NCI-H748 (cell line): ENCODE measurements at regions not wholly inside any gene's neighbourhood (a gene's known extent, or its start where the extent isn't known, plus 50 kb on each side); places are given as distances from the start of the nearest gene placed in this dataset.

Experiments
- DNase-seq: peaks from one replicate; lab custom pipeline; 2025; ENCODE audit not compliant: unreplicated experiment; lab: John Stamatoyannopoulos, UW

DNA sequence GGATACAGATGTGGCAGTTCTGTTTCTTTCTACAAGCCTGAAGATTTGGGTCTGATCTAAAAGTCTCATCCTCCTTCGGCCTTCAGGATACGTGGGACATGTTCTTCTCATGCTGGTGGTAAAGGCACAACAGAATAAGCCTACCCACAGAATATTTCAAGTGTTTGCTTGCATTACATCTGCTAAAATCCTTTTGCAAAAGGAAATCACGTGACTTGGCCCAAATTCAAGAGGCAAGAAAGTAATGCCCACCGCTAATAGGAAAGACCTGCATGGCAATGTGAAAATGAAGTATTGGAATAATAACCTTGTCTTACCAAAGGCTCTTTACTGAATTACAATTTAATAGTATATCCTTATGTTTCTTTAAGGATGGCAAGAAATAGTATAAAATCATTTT, 439.9 kb upstream of the TGFBR2 start:
- no peak for DNase-seq

DNA sequence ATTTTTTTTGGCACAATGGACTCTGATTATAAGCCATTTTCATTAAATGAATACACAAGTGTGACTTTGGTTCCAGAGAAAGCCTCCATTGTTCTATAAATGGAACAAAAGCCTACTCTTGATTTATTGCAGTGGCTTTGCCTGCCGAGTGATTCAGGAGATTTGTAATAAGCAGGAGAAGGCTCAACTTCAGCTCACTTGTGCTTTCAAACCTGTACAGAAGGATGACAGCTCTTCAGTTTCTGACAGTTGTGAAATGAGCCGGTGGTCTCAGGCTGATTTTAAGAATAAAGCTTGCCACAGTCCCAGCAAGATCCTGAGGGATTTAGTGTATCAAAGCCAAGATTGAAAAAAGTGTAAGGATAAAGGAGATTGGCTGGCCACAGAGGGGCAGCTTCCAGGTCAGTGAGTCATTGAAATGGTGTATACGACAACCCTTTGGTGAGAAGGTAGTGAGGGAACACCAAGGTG, 438.8 kb upstream of the TGFBR2 start:
- no peak for DNase-seq

DNA sequence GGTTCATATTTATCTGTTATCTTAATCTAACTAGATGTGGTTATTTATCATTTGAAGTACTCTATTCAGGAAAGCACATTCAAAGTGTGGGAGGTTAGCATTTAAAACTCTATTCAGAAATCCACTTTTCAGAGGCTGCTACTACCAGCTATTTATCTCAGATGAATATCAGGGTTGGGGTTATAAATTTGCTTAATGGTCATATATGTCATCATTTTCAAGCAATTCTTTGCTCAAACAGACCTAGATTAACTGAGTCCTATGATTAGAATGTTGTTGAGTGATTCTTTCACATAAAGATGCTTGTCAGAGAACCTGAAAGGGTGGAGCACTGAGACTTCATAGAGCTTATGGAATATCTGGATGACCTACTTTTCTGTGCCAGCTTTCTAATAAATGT, 436.9 kb upstream of the TGFBR2 start:
- no peak for DNase-seq

DNA sequence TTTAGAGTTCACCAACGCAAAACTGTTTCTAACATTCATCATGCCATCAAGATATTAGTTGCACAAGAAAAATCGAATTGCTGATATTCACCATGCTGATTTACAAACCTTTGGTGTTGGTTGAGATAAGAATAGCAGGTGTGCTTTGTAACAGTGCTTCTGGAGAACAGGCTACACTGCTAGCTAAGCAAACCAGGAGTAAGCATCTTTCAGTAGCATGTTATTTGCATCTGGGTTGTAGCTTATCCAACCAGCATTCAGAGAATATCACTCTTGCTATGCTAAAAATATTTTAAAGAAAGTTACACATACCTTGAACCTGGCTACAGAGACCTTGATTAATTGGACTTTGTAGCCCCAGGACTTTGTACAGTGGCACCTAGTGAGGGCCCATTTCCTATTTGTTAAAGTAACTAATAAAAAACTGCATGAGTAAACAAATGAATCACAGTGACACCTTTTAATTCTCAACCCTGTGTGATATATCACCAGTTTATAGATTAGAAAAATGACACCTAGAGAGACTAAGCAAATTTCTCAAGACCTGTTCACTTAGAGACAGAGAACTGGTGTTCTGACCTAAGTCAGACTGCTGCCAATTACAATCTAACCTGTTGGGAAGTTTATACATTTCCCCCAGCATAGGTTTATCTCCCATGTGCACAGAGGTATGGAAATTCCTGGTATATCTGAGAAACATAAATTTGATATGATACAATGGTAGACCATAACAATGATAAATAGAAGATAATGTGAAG, 435.5 kb upstream of the TGFBR2 start:
- DNase-seq: no peak

DNA sequence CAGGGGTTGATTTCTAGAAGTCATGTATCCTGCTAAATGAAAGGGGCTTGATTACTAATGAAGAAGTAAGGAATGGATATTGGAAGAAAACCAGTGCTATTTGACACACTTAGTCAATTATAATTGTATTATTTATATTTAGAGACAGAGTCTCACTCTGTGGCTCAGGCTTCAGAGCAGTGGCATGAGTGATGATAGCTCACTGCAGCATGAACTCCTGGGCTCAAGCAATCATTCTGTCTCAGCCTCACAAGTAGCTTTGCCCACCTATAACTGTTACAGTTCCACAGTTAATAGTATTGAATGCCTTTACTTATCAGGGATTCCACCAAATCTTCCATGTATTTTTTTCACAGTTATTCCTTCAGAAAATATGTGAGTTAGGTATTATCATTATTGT, 432.0 kb upstream of the TGFBR2 start:
- DNase-seq: no peak

DNA sequence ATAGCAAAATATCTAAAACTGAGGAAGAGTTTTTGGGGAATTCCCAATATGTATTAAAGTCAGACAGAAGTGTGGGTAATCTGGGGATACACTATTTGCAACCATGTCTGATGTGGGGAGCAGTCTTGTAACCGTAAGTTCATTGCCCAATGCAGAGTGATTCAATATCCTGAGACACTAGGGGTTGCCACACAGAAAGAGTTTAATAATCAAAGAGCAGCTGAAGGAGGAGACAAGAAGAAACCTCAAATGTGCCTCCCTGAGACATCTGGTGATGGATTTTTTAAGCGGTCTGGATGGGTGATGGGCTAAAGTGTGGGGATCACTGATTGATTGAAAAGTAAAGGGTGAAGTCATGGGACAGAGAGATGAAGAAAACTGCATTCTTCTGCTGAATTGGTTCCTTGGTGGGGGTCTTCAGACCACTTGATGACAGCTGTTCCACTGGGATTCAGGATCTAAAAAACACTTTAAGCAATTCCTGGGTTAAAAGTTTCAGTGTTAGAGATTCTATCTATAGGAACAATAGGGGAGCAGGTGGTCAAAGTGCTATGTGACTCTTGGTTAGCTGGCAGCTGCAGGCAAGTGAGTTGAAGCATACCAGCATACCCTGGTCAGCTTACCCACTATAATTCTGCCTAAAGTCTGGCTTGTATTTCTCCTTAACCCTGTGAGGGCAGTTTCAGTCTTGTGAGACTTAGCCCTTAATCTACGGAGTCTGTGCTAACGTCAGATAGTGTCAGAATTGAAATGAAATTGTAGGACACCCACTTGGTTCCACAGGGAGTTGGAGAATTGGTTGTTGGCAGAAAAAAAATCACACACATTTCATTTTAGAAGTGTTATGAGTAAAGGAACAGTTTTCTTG, 425.9 kb upstream of the TGFBR2 start:
- DNase-seq: no peak

DNA sequence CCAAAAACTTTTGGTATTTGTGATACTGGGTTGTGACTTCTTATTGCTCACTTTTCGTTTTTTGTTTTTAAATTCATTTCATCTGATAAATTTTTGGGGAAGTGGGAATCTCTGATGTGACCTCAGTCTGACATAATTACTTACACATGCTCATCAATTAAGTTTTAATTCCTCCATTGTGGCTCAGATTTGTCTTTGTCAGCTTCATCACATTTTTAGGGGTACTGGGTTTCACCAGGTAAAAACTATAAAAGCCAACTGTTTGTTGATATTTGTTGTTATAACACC, 425.3 kb upstream of the TGFBR2 start:
- DNase-seq: no peak

DNA sequence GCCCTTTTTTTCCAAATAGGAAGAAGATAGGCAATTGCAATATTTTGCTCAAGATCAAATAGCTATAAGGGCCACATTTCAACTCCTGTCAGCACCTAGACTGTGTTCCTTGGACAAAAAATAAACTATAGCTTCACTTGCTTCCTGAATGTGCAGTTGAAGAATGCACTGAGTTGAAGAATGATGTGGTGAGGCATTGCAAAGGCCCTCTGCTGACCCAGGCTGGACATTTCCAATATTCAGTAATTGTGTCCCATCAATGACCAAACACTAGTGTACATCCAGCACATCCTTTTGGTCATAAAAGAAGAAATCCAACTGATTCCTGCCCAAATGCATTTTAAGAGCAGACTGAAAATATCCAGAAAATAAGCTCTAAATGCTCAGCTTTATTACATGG, 424.8 kb upstream of the TGFBR2 start:
- DNase-seq: no peak

DNA sequence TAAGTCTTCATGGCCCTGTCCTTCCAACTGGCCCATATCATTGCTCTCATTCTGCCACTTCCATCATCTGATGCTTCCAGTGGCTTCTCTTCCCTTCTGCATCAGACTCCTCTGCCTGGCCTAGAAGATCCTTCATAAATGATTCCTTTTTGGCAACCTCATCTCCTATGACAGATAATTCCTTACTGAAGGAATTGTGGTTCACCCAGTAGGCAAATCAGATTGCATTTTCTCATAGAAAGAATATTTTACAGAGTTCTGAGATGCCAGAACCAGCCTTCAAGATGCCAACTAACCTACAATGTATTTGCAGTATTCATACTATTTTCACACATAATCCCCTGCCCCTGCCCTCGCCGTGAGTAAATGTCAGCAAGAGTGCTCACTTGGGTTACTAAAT, 423.0 kb upstream of the TGFBR2 start:
- no peak for DNase-seq

DNA sequence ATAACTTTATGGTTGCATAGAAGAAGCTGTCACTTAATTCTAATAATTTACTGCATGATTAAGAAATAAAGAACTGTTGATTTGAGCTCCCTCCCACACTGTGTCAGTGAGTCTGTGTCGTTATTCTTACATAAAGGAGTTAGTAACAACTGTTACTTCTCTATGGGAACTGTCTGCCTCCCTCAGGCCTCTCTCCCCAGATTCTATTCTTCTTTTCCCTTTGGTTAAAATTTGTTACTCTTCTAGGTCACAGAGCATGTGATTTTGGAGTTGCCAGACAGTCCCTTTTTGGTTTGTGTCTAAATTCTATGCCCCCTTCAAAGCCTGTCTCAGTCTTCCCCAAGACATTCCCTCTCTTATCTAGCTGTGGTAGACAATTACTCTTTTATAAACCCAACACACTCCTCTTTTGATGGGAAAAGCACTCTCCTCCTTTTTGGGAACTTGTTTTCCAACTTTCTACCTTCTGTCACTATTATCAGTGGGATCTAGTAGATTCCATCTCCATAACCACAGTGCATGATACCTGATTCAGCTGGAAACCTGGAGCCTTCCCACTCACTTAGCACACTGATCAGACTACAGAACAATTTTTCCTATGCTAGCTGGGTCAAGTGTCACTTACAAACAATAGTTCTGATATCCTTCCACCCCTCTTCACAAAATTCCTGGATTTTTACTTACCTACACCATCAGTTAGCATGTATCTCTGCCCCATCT, 422.1 kb upstream of the TGFBR2 start:
- no peak for DNase-seq

DNA sequence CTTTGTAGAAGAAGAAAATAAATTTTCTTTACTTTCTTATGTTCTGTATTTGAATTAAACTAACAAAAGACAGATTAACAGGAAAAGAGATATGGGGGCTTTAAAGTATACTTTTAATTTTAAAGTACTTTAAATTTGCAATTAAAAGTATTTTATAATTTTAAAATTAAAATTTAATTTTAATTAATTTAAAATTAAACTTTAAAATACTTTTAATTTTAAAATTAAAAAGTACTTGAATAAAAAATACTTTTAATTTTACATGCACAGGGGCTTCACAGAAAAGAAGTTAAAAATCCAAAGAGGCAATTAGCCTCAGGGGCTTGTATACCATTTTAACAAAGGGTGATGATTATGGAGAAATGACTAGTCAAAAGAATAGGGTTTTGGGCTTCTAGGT, 420.5 kb upstream of the TGFBR2 start:
- DNase-seq: no peak

DNA sequence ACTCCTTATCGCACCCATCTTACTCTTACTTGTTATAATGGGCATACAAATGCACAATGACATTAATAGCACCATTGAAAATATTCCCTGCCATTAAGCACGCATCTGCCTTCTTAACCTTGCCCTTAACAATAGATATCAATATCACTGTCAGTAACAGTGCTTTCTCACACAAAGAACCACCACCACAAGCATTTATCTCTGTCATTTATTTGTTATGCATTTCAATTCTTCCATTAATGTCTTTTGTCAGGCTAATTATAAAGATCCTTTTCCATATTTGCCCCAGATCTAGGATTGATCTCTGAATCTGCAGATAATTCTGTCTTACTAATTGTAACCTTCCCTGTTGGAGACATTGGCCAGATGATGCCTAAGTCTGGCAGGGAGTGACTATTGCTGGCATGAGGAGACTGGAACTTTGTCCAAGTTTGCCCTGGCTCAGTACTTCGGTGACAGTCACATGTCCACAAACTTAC, 419.6 kb upstream of the TGFBR2 start:
- peak; percentile 88 for DNase-seq

DNA sequence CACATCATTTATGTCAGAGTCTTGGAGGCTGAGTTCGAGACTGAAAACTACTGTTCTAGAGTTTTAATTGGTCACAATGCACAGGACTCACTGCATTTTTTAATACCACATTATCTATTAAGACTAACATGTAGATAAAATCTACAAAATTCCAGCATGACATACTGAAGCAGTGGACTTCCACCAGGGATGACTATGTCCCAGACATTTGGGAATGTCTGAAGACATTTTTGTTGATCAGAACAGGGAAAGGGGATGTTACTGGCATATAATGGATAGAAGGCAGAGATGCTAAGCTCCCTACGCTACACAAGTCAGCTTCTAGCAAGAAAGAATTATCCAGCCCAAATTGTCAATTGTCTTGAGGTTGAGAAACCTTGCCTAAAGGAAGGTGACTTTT, 419.0 kb upstream of the TGFBR2 start:
- no peak for DNase-seq

DNA sequence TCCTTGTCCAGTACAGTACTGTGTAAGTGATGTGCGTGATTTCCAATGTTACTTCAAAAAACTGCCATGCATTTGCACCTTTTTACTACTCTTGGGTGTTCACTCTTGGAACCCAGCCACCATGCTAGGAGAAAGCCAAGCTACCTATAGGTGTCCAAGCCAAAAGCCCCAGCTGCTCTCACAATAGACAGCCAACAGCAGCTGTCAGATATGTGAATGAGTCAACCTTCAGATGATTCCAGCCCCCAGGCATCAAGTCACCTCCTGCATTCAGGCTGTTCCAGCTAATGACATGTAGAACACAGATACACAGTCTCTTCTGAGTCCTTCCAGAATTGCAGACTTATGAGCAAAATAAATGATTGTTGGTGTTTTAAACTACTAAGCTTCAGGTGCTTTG, 417.7 kb upstream of the TGFBR2 start:
- DNase-seq: peak; percentile 75

DNA sequence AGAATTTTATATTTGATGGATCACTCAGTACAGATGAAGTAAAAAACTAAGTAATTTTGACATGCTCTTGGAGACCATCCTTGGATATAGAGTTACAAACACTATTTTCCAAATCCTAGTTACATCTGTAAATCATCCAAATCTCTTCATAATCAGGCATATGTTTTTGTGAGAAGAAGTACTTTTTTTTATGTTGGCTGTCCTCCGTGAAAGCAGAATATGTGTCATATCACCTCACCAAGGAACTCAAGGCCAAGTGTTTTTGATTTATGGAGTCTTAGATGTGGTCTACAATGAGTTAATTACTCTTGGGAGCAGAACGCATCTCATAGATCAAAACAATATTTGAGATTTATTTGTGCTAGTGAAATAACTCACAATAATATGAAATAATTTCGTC, 416.5 kb upstream of the TGFBR2 start:
- no peak for DNase-seq

DNA sequence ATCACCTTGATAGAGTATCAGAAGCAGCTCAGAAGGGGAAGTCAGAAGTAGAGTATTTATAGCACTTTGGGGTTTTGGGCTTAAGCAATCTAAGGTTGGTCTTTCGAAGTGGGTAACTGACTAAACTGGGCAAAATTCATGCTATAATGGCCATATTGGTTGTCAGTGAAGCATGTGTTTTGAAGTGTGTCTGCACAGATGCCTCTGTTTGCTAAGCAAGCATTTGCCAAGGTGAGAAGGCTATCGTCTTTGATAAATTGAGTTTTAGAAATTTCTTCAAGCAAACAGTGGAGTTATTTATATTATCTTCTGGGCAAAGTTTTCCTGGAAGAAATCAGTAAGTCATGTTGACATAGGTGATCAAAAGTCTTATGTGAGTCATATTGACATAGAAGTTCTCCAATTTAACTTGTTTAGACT, 412.8 kb upstream of the TGFBR2 start:
- DNase-seq: no peak

DNA sequence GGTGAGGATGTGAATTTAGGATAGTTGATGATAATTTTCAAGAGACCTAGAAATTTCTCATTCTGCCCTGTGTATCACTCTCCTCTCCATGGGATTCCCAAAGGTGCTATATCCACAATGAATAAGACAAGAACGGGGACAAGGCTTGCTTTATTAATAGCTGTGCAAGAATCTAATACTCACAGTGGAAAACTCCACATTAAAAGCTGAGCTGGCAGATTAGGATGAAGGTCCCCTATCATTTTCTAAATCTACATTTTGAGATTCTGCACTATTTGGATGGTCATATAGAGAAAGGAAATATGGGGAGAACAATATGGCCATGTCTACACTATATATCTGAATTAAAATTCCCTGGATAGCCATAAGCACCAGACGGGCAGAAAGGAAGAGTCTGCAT, 411.0 kb upstream of the TGFBR2 start:
- DNase-seq: no peak

DNA sequence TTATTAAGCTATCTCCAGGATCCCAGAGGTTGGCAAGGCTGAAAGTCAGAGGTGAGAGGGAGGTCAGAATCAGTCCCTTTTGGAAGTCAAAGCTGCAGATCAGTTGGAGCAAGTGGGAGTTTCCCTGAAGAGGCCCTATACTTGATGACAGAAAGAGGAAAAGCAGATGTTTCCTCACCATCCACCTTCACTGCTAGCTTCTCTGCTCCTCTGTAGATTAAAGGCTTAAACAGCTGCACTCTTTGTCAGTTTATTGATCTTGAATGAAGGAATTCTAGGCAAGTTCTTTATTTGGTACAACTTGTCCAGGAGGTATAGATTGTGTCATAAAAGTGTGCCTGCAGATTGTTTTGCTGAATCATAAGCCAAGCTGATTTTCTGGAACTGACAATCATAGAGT, 408.2 kb upstream of the TGFBR2 start:
- no peak for DNase-seq

DNA sequence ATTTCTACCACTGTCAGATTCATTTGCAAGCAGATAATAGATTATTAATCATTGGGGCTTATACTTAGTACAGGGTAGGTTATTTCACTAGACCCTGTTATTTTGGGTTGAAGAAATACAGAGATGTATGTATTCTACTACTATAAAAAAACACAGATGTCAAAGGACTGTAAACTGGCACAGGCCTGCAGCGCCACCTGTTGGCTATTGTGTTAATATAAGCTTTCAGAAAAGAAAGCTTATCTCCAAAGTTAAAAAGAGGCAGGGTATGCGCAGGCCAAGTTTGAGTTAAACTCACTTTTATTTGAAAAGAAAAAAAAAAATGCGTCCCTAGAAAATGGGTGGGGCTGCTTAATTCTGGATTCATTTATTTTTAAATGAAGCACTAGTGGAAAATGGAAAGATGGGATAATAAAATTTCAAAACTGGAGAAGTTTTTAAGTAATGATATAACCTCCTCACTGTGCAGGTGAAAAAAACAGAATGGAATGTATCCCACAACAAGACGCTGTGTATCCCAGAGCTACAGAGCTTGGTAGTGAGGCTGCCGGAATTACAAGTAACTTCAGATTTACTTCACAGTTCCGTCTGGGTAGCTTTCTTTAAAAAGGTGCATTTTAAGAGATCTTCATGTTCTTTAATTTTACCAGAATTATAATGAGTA, 407.2 kb upstream of the TGFBR2 start:
- peak; percentile 57 for DNase-seq

DNA sequence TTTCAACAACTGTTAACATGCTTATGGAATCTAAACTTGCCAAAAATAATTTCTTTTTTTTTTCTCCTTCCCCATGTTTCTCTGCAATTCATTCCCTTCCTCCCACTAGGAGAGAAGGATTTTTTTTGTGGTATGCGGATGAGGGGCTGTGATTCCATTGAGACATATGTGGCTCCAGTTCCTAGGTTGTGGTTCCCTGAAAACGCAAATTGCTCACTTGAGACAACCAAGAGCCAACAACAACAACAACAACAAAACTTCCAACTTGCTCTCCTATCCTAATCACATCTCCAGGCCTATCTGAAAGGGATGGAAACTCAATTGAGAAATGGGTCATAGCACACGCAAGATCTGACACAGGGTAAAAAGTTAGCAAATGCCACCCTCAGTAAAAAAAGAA, 406.5 kb upstream of the TGFBR2 start:
- DNase-seq: no peak

DNA sequence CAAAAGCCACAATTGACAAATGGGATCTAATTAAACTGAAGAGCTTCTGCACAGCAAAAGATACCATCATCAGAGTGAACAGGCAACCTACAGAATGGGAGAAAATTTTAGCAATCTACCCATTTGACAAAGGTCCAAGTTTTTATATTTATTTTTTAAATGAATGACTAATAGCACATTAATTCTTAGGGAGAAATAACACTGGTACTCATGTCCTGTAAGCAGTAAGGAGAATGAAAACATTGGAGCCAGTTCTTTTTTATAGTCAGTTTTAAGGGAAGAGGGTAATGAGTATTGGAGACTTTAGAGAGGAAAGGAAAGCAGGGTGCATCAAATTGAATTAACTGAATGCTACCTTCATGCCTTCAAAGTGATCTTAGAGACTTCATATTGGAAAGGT, 404.7 kb upstream of the TGFBR2 start:
- no peak for DNase-seq
